Heart left ventricle (tissue), 16 donors: ENCODE measurements at regions not wholly inside any gene's neighbourhood (a gene's known extent, or its start where the extent isn't known, plus 50 kb on each side); places are given as distances from the start of the nearest gene placed in this dataset.

Source experiments
- ATAC-seq, 4 donors: fragments of 200-7000 bp; cut with Tn5 transposase; one replicate each; pipeline ENCODE4 v1.9.1; 2020 to 2022; ENCODE audit warnings: moderate library complexity in 4 of 4, mild to moderate bottlenecking in 3 of 4, moderate number of reproducible peaks in 1 of 4
- DNase-seq, 5 donors: peaks; one replicate each; pipeline ENCODE4 v3.0.0-alpha.2; 2020
- H3K27ac ChIP-seq, 12 donors: fragments of 200-600 bp; sonication (generic) in 4 of 12; one replicate each; pipeline versions ENCODE4 v1.5.0 to v1.8.0; 2016 to 2022; ENCODE audit warnings: mild to moderate bottlenecking in 2 of 12
- H3K27me3 ChIP-seq, 9 donors: fragments of 200-600 bp; sonication (generic) in 2 of 9; one replicate each; pipeline versions ENCODE4 v1.5.1 to v1.8.0; 2016 to 2022; ENCODE audit warnings: mild to moderate bottlenecking in 3 of 9
- H3K36me3 ChIP-seq, 9 donors: fragments of 200-600 bp; sonication (generic) in 2 of 9; one replicate each; pipeline versions ENCODE4 v1.5.0 to v1.8.0; 2018 to 2022; ENCODE audit warnings: mild to moderate bottlenecking in 2 of 9
- H3K4me1 ChIP-seq, 12 donors: fragments of 200-600 bp; sonication (generic) in 4 of 12; one replicate each; pipeline versions ENCODE4 v1.5.0 to v1.8.0; 2016 to 2022; ENCODE audit warnings: mild to moderate bottlenecking in 3 of 12
- H3K4me3 ChIP-seq, 12 donors: fragments of 200-600 bp; sonication (generic) in 4 of 12; one replicate each; pipeline versions ENCODE4 v1.5.0 to v1.8.0; 2017 to 2022; ENCODE audit warnings: mild to moderate bottlenecking in 9 of 12, moderate library complexity in 4 of 12
- H3K9me3 ChIP-seq, 12 donors: fragments of 200-600 bp; sonication (generic) in 4 of 12; one replicate each; pipeline versions ENCODE4 v1.5.0 to v1.8.0; 2016 to 2022; ENCODE audit warnings: mild to moderate bottlenecking in 1 of 12
- POLR2A ChIP-seq, 2 donors: fragments of 450-650 bp; IDR thresholded peaks; one replicate each; pipeline ENCODE4 v1.6.1; 2017; ENCODE audit warnings: antibody characterized with exemption in 2 of 2, mild to moderate bottlenecking in 2 of 2, moderate library complexity in 2 of 2
- WGBS, 4 donors: extraction: QIAGEN DNeasy Blood & Tissue Kit in 2 of 4; methylation state at CpG; one replicate each; pipeline versions ENCODE4 v1.1.5 to v1.1.7; 2013 to 2018; 5-methylcytosine and 5-hydroxymethylcytosine counted together
- intact Hi-C, 10 donors: fragments of 100-400 bp; cut with DNase I; formaldehyde crosslinking; loops; one replicate each; pipeline versions ENCODE4 v1.11.1 to v1.14.2; 2022
- TF ChIP-seq, protein P1 (sequence below), 12 donors: fragments of 200-600 bp; sonication (generic) in 4 of 12; IDR thresholded peaks; one replicate each; pipeline versions ENCODE4 v1.5.0 to v1.8.0; 2018 to 2022; ENCODE audit warnings: antibody characterized with exemption in 12 of 12, mild to moderate bottlenecking in 5 of 12
- donor health status: ischemic (EF 13 %, LVEDD 7.1; RV severe dilation, severe dysfunction).
- donor health status: healthy with polysubstance abuse.
- donor health status: DM: no; HTN: yes; CAD: no.
- donor health status: DM: no; HTN: no; CAD: no.
- donor health status: ischemic (EF 25% LVEDD 6.9; RV normal size, moderate dysfunction).
- donor health status: ischemic (EF 25% LVEDD 5.7; RV mildly dilated, moderate dysfunction).
- donor health status: healthy.
- donor health status: DM: yes; HTN: yes; CAD: no.
- donor health status: ischemic (EF 35%, LVEDD 5.7; RV mildly dilated, moderate dysfunction).
- donor health status: nonischemic (EF 11% LVEDD 7.7; RV severe dilation, severe dysfunction).
- donor health status: DM: yes; HTN: yes; CAD: no.
- donor health status: PGD.
- donor health status: ischemic (EF 29% LVEDD 5.4; RV normal size, mild dysfunction).
- donor health status: nonischemic (EF 23%, LVEDD 6.1; RV moderate dilation, normal function).

DNA sequence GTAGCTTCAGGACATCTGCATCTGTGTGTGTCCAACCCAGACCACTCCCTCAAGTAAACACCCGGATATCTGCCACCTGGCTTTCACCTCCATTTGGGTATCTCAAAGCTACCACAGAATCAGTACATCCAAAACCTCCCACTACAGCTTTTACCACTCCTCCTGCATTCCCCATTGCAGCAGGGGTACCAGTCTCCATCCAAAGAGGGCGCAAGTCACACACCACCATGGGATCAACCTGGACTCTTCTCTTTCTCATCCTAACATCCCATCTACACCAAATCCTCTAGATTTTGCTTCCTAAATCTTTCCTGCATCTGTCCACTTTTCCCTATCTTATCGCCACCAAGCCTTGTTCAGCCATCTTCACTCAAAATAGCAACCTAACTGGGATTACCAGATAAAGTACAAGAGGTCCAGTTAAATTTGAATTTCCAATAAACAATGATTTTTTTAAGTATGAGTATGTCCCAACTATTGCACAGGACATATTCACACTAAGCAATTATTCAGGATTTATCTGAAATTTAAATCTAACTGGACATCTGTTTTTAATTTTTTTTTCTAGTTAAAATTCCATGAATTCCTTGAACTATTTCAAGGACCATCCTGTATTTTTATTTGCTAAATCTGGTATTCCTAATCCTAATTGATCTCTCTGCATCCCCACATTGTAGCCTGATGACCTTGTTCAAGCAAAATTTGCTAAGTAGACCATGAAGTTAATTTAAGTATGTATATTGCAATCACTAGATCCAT lies 164.3 kb upstream of the MLN start:
- no peak for DNase-seq
- Histone ChIP-seq H3K36me3 (no peaks in the 10 kb centered on the region), H3K27me3 (peaks cover 0 to 74% (median 31%) of the 10 kb centered on the region in 9 donors), H3K4me3 (no peak overlapping the region), H3K9me3 (peaks cover 0 to 7% (median 2%) of the 10 kb centered on the region in 12 donors), H3K4me1 (no peaks in the 10 kb centered on the region), H3K27ac (no peak overlapping the region)
- WGBS, 4 donors = 16 to 28% (median 24%) methylated on average over 3 of the region's 3 CpGs
- no peak for TF ChIP-seq POLR2A (IDR thresholded peaks at IDR 0.05)
- TF ChIP-seq, protein P1, sequence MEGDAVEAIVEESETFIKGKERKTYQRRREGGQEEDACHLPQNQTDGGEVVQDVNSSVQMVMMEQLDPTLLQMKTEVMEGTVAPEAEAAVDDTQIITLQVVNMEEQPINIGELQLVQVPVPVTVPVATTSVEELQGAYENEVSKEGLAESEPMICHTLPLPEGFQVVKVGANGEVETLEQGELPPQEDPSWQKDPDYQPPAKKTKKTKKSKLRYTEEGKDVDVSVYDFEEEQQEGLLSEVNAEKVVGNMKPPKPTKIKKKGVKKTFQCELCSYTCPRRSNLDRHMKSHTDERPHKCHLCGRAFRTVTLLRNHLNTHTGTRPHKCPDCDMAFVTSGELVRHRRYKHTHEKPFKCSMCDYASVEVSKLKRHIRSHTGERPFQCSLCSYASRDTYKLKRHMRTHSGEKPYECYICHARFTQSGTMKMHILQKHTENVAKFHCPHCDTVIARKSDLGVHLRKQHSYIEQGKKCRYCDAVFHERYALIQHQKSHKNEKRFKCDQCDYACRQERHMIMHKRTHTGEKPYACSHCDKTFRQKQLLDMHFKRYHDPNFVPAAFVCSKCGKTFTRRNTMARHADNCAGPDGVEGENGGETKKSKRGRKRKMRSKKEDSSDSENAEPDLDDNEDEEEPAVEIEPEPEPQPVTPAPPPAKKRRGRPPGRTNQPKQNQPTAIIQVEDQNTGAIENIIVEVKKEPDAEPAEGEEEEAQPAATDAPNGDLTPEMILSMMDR (IDR thresholded peaks at IDR 0.05) = no peak
- intact Hi-C loops = no loop called here
- no peak for ATAC-seq

DNA sequence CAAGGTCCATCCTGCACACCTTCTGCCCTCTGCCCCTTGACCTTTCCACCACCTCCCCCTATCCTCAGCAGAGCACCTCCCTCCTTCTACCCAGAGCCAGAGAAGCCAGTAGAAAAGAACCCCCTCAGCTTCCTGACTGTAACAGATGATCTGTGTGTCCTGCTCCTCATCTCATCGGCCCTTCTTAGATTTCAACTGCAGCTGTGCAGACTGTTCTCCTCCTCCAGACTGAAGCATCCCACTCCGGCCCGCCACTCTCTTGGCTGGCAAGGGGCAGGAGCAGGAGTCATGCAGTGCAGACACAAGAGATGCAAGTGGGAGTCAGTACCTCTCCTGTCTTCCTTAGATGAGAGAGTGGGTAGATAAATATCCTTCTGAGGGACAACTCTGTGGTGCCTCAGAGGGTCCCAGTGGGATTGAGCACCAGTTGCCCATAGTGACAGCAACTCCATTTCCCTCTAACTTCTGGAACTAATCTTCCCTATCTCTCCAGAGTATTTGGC lies 163.5 kb upstream of the MLN start:
- peaks cover 0 to 67% (median 31%) of the 10 kb centered on the region in 9 donors for H3K27me3 ChIP-seq

DNA sequence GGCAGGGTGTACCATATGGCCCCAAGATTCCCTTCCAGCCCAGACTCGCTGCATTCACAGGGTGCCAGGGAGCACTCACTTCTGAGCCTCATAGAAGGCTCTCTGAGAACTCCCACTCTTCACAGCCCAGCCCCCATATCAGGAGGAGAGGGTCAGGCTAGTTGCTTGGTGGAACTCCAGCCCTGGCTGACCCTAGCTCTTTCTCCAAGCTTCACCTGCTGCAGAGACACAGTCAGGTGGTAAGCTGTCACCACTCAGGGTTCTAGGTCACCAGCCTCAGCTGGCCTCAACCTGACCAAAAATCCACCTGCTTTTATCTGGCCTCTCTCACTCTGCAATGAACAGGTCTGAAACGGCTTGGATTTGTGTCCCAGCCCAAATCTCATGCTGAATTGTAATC lies 162.7 kb upstream of the MLN start:
- no peaks in the 10 kb centered on the region for H3K36me3 ChIP-seq
- peaks cover 0 to 6% (median 0%) of the 10 kb centered on the region in 12 donors for H3K9me3 ChIP-seq
- WGBS, 4 donors = 63 to 86% (median 70%) methylated on average over 2 of the region's 2 CpGs
- H3K4me3 ChIP-seq = no peak overlapping the region
- no peak for TF ChIP-seq POLR2A (IDR thresholded peaks at IDR 0.05)
- TF ChIP-seq, protein P1 (IDR thresholded peaks at IDR 0.05) = no peak
- H3K4me1 ChIP-seq = no peaks in the 10 kb centered on the region
- ATAC-seq = no peak
- no peak overlapping the region for H3K27ac ChIP-seq
- intact Hi-C loops = no loop called here
- DNase-seq = peak in 1 of 5 donors; percentile 26
- H3K27me3 ChIP-seq = peaks cover 0 to 66% (median 31%) of the 10 kb centered on the region in 9 donors

More for the DNA sequence above, 163.5 kb upstream of the MLN start:
- H3K4me1 ChIP-seq = no peaks in the 10 kb centered on the region
- H3K4me3 ChIP-seq = no peak overlapping the region
- H3K9me3 ChIP-seq = peaks cover 0 to 6% (median under 1%) of the 10 kb centered on the region in 12 donors
- no peak for ATAC-seq
- intact Hi-C loops = no loop called here
- no peak overlapping the region for H3K27ac ChIP-seq
- WGBS, 4 donors = 49 to 80% (median 65%) methylated on average over 3 of the region's 3 CpGs
- TF ChIP-seq, protein P1 (IDR thresholded peaks at IDR 0.05) = no peak
- no peak for TF ChIP-seq POLR2A (IDR thresholded peaks at IDR 0.05)
- DNase-seq = peak in 1 of 5 donors; percentile 16
- no peaks in the 10 kb centered on the region for H3K36me3 ChIP-seq

DNA sequence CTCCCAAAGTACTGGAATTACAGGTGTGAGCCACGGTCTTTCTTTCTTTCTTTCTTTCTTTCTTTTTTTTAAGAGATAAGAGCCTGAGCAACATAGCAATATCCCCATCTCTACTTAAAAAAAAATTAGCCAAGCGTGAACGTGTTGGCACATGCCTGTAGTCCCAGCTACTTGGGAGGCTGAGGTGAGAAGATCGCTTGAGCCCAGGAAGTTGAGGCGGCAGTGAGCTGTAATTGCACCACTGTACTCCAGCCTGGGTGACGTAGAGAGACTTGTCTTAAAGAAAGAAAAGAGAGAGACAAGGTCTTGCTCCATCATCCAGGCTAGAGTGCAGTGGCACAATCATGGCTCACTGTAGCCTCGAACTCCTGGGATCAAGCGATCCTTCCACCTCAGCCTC lies 162.0 kb upstream of the MLN start:
- DNase-seq (no peak), ATAC-seq (no peak)
- WGBS, 4 donors = 83 to 86% (median 85%) methylated on average over 8 of the region's 8 CpGs
- H3K36me3 ChIP-seq = no peaks in the 10 kb centered on the region
- intact Hi-C loops = no loop called here
- peaks cover 0 to 6% (median 0%) of the 10 kb centered on the region in 12 donors for H3K9me3 ChIP-seq
- TF ChIP-seq POLR2A (IDR thresholded peaks at IDR 0.05) = no peak
- TF ChIP-seq, protein P1 (IDR thresholded peaks at IDR 0.05) = no peak
- H3K4me1 ChIP-seq = peaks cover 0 to 5% (median 0%) of the 10 kb centered on the region in 12 donors
- H3K27ac ChIP-seq = no peak overlapping the region
- H3K4me3 ChIP-seq = no peak overlapping the region
- peaks cover 0 to 58% (median 31%) of the 10 kb centered on the region in 9 donors for H3K27me3 ChIP-seq
